Activated CD4-positive, alpha-beta T cell treated with anti-CD3 and anti-CD28 coated beads, Interleukin-2, amount 50 U/mL, for 4 hours (primary cell): ENCODE measurements at regions not wholly inside any gene's neighbourhood (a gene's known extent, or its start where the extent isn't known, plus 50 kb on each side); places are given as distances from the start of the nearest gene placed in this dataset.

Source experiments
- DNase-seq, 2 experiments: peaks; one replicate each; pipeline ENCODE4 v3.0.0-alpha.2; 2020

GRCh38 chr3:127393131-127393820 lies 105.4 kb upstream of the PRR20G start:
- no peak for DNase-seq

DNA sequence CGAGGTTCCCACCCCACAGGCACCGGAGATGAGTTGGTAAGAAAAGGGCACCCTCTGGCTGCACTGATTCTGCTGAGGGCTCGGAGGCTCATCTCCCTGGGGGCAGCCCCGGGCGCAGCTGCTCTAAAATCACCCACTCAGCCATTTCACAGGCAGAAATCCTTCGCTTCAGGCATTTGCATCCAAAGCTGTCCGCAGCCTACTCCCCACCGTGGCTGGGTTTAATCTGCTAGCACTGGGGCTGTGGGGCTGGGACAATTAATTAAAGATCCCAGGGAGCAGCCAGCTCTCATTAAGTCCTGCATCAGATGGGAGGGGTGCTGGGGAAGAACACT lies 104.3 kb upstream of the PRR20G start:
- no peak for DNase-seq

- no peak for DNase-seq
These were observed 103.8 kb upstream of the PRR20G start for GRCh38 chr3:127391436-127392155.

GRCh38 chr3:127390365-127391025 lies 102.6 kb upstream of the PRR20G start:
- no peak for DNase-seq

DNA sequence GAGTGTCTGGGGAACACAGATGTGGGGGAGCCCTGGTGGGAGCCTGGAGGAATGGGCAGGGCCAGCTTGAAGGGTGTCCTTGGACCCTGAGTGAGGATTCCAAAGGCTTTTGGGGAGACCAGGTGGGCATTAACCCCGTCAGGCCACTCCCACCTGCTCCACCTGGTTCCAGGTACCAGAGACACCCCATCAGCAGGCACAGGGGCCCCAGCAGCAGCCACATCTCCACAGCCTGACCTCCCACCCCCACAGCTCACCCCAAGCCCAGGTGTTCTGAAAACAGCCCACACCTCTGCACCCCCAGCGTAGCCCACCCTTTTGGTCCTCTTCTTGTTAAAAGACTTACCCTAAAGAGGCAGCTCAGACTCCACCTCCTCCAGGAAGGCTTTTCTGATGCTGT lies 102.1 kb upstream of the PRR20G start:
- DNase-seq = no peak

- no peak for DNase-seq
These were observed 101.6 kb upstream of the PRR20G start for GRCh38 chr3:127389420-127389819.

GRCh38 chr3:127388427-127388826 lies 100.6 kb upstream of the PRR20G start:
- no peak for DNase-seq

DNA sequence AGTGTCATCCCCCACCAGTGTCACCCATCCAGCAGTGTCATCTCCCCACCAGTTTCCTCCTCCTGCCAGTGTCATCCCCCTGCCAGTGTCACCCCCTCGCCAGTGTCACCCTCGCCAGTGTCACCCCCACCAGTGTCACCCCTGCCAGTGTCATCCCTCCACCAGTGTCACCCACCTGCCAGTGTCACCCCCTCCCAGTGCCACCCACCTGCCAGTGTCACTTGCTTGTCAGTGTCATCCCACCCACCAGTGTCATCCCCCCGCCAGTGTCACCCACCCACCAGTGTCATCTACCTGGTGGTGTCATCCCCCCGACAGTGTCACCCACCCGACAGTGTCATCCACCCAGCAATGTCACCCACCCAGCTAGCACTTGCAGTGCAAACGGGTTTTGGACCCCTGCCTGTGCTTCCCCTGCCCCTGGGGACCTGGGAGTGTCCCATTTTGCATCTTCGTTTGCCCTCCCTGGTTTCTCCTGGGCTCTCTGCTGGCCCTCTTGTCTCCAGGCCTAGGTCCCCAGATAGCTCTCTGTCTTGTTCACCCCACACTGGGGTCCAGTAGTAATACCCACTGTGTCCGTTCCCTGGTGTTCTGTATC lies 99.8 kb upstream of the PRR20G start:
- DNase-seq = no peak

GRCh38 chr3:127387119-127387518 lies 99.3 kb upstream of the PRR20G start:
- DNase-seq = no peak

- DNase-seq = no peak
These were observed 98.6 kb upstream of the PRR20G start for GRCh38 chr3:127386490-127386889.

GRCh38 chr3:127385540-127385870 lies 97.7 kb upstream of the PRR20G start:
- DNase-seq = no peak

GRCh38 chr3:127384717-127385539 lies 97.1 kb upstream of the PRR20G start:
- DNase-seq = no peak

- no peak for DNase-seq
These were observed 95.9 kb upstream of the PRR20G start for GRCh38 chr3:127383656-127384179.

- no peak for DNase-seq
These were observed 90.2 kb upstream of the PRR20G start for GRCh38 chr3:127377801-127378655.

DNA sequence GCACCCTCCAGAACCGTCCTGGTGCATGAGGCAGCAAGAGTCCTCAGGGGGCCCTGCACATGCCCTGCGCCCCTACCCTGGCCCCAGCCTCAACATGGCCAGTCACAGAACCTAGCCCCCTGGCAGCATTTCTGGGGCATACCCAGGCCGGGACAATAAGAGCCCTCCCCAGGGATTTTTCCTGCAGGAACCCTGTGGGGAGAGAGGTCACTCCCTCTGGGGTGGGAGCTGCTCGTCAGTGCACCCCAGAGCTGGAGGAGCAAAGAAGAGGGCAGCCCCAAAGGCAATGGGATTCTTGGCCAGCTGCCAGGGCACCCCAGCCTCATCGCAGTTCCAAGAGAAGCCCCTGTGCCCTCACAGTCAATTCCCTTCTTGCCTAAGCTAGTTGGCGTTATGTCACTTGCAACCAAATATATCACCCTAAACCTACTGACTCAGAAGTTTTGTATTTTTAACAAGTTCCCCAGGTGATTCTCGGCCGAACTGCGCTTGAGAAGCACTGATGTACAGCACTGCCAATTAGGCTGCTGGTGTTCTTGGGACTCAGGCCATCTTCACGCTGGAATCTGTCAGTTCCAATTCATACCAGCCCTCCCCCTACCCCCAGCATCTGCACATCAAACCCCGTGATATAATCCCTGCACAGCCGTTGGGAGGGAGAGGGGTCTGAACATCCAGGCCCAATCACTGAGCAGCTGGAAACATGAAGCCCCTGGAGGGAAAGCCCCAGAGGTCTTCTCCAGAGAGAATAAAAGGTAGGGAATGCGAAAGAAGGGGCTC lies 87.5 kb upstream of the PRR20G start:
- no peak for DNase-seq

- DNase-seq = no peak
These were observed 86.5 kb upstream of the PRR20G start for GRCh38 chr3:127374086-127375010.

DNA sequence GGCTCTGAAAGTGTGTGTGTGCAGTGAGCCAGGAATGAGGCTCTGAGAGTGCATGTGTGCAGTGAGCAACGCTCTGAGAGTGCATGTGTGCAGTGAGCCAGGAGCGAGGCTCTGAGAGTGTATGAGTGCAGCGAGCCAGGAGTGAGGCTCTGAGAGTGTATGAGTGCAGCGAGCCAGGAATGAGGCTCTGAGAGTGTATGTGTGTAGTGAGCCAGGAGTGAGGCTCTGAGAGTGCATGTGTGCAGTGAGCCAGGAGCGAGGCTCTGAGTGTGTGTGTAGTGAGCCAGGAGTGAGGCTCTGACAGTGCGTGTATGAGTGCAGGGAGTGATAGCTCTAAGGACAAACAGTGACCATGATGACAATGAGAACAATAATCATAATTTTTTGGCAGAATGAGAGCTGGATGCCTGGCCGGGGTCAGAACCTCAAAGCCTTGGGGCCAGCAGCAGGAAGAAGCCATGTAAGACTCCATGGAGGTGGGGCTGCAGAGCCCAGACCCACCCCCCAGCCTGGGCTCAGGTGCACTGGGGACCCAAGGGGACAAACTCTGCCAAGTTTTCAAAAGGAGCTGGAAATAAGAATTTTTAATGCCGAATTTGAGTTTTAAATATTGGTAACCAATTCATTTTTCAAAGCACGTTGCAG lies 85.7 kb upstream of the PRR20G start:
- DNase-seq = no peak

DNA sequence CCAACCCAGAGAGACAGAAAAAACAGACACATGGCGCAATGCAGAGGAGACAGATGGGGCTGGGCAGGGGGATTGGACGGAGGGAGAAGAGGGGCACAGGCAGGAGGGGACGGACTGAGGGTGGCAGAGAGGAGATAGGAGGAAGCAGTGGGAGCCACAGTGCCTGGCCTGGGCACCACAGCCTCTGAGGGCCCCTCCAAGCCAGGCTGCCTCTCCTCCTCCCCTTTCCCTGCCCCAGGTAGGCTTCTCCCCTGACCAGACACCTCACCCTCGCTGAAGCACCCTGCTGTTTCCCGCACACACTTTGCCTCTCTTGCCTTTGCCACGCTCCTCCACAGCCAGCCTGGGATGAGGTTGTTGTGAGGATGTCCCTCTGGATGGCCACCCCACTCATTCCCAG lies 84.0 kb upstream of the PRR20G start:
- DNase-seq = no peak

DNA sequence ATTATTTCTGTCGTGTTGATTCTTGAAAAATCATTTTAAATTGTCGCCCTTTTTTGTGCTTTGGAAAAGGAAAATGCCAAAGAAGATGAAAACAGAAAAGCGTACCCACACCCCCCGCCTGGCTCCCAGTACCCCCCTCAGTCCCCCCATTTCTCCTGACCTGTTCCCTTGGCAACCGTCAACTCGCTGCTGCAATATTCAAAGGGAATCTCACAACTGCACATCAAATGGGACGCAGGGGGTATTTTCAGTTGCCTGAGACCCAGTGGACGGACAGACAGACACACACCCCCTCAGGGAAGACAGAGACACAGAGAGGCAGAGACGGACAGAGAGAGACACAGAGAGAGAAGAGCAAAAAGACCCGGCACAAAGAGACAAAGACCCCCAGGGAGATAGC lies 83.5 kb upstream of the PRR20G start:
- no peak for DNase-seq
